Astrocyte (in vitro differentiated cells and primary cell): ENCODE measurements at regions not wholly inside any gene's neighbourhood (a gene's known extent, or its start where the extent isn't known, plus 50 kb on each side); places are given as distances from the start of the nearest gene placed in this dataset.

Experiments used
- DNase-seq: peaks from one replicate; pipeline ENCODE4 v3.0.0-alpha.2; 2010; ENCODE audit warnings: low read depth
- FAIRE-seq: peaks from 2 replicates; lab custom pipeline; 2011; peaks lifted over from hg19 to GRCh38; lab: Jason Lieb, UNC
- H2AFZ ChIP-seq: 2 replicates; pipeline ENCODE4 v1.6.0; 2012; ENCODE audit warnings: low read depth, low read length, inconsistent platforms
- H3K27ac ChIP-seq: 2 replicates; pipeline ENCODE4 v1.5.1; 2011; ENCODE audit warnings: low read depth, low read length, inconsistent platforms
- H3K27me3 ChIP-seq: 2 replicates; pipeline ENCODE4 v1.6.0; 2011; ENCODE audit warnings: low read length, inconsistent platforms; ENCODE audit not compliant: insufficient read depth
- H3K36me3 ChIP-seq: 2 replicates; pipeline ENCODE4 v1.5.1; 2011; ENCODE audit warnings: low read length, inconsistent platforms; ENCODE audit not compliant: insufficient read depth
- H3K4me1 ChIP-seq: 2 replicates; pipeline ENCODE4 v1.5.1; 2011; ENCODE audit warnings: low read length, inconsistent platforms; ENCODE audit not compliant: insufficient read depth
- H3K4me2 ChIP-seq: 2 replicates; pipeline ENCODE4 v1.6.0; 2012; ENCODE audit warnings: low read length, inconsistent platforms
- H3K4me3 ChIP-seq: 2 replicates; pipeline ENCODE4 v1.5.1; 2011; ENCODE audit warnings: low read depth, mild to moderate bottlenecking, low read length, inconsistent platforms; ENCODE audit not compliant: insufficient read depth
- H3K79me2 ChIP-seq: 2 replicates; pipeline ENCODE4 v1.6.0; 2012; ENCODE audit warnings: mild to moderate bottlenecking, low read length, inconsistent platforms; ENCODE audit not compliant: insufficient read depth
- H3K9ac ChIP-seq: 2 replicates; pipeline ENCODE4 v1.6.0; 2012; ENCODE audit warnings: mild to moderate bottlenecking, low read length, inconsistent platforms
- H3K9me3 ChIP-seq: 2 replicates; pipeline ENCODE4 v1.5.1; 2012; ENCODE audit warnings: low read depth, mild to moderate bottlenecking, low read length, inconsistent platforms; ENCODE audit not compliant: insufficient read depth
- H4K20me1 ChIP-seq: 2 replicates; pipeline ENCODE4 v1.6.0; 2012; ENCODE audit warnings: low read length, inconsistent platforms; ENCODE audit not compliant: insufficient read depth
- H3K27ac Mint-ChIP-seq: one replicate; pipeline ENCODE4 v1.8.0; 2021; ENCODE audit warnings: mild to moderate bottlenecking, mixed read lengths; ENCODE audit not compliant: unreplicated experiment
- H3K27me3 Mint-ChIP-seq: one replicate; pipeline ENCODE4 v1.8.0; 2021; ENCODE audit warnings: low read depth, mixed read lengths; ENCODE audit not compliant: unreplicated experiment
- H3K36me3 Mint-ChIP-seq: one replicate; pipeline ENCODE4 v1.8.0; 2021; ENCODE audit warnings: low read depth, mixed read lengths; ENCODE audit not compliant: unreplicated experiment
- H3K4me1 Mint-ChIP-seq: one replicate; pipeline ENCODE4 v1.8.0; 2021; ENCODE audit warnings: low read depth, mixed read lengths; ENCODE audit not compliant: unreplicated experiment
- H3K4me3 Mint-ChIP-seq: one replicate; pipeline ENCODE4 v1.8.0; 2021; ENCODE audit warnings: mild to moderate bottlenecking, moderate library complexity, mixed read lengths; ENCODE audit not compliant: unreplicated experiment
- H3K9me3 Mint-ChIP-seq: one replicate; pipeline ENCODE4 v1.8.0; 2021; ENCODE audit warnings: mild to moderate bottlenecking, mixed read lengths; ENCODE audit not compliant: unreplicated experiment
- EZH2 ChIP-seq: IDR thresholded peaks from 2 replicates; pipeline ENCODE4 v1.6.1; 2012; ENCODE audit warnings: mild to moderate bottlenecking, low read length, inconsistent platforms; ENCODE audit not compliant: insufficient read depth
- TF ChIP-seq, protein P1 (sequence below): IDR thresholded peaks from 2 replicates; pipeline ENCODE4 v1.5.1; 2011; ENCODE audit warnings: low read depth, mild to moderate bottlenecking, inconsistent platforms, low read length, moderate library complexity; ENCODE audit not compliant: insufficient read depth

DNA sequence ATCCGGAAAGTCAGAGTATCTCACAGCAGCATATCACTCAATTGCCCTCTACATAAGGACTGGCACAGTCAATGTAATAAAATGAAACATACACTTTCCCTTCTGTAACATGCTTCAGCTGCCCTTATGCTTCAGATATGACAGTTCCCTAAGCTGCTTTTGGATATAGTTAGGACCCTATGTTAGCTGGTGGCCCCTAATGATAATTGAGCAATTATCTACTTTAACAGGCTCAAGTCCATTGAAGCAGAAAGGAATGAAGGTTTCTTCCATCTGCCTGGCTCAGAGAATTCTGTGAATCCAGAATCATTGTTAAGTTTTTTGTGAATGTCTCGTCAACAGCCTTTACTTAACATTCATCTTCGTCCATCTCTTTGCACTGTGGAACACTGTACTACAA, 951.2 kb upstream of the DIAPH2 start:
- Histone ChIP-seq H3K36me3 (no peaks in the 10 kb centered on the region), H2AFZ (no peak overlapping the region), H4K20me1 (no peaks in the 10 kb centered on the region), H3K4me2 (no peak overlapping the region), H3K4me1 (no peaks in the 10 kb centered on the region), H3K9me3 (no peaks in the 10 kb centered on the region), H3K9ac (no peak overlapping the region), H3K27me3 (no peaks in the 10 kb centered on the region), H3K4me3 (no peak overlapping the region), H3K27ac (no peak overlapping the region), H3K79me2 (no peaks in the 10 kb centered on the region)
- H3K4me3 Mint-ChIP-seq = no peak overlapping the region
- FAIRE-seq = peak; percentile 89
- no peaks in the 10 kb centered on the region for H3K4me1 Mint-ChIP-seq
- H3K27me3 Mint-ChIP-seq = no peaks in the 10 kb centered on the region
- no peaks in the 10 kb centered on the region for H3K9me3 Mint-ChIP-seq
- no peaks in the 10 kb centered on the region for H3K36me3 Mint-ChIP-seq
- H3K27ac Mint-ChIP-seq = no peak overlapping the region
- DNase-seq = no peak
- no peak for TF ChIP-seq EZH2
- TF ChIP-seq, protein P1, sequence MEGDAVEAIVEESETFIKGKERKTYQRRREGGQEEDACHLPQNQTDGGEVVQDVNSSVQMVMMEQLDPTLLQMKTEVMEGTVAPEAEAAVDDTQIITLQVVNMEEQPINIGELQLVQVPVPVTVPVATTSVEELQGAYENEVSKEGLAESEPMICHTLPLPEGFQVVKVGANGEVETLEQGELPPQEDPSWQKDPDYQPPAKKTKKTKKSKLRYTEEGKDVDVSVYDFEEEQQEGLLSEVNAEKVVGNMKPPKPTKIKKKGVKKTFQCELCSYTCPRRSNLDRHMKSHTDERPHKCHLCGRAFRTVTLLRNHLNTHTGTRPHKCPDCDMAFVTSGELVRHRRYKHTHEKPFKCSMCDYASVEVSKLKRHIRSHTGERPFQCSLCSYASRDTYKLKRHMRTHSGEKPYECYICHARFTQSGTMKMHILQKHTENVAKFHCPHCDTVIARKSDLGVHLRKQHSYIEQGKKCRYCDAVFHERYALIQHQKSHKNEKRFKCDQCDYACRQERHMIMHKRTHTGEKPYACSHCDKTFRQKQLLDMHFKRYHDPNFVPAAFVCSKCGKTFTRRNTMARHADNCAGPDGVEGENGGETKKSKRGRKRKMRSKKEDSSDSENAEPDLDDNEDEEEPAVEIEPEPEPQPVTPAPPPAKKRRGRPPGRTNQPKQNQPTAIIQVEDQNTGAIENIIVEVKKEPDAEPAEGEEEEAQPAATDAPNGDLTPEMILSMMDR = no peak

DNA sequence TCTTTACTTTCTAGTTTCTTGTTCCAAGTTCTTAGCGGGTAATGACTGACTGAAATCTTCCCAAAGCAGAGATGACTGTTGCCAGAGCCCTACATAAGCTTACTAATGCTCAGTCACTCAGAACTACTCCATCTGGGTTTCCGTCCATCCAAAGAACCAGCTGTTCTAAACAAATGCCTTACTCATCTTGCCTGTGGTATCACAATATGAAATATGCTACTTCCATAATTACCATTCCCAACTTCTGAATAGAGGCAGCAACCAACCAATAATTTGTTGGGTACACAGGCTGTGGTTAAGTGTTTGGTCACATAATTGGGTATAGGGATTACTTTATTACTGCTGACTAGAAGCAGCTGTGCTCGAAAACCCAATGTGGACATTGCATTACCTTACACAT, 930.2 kb upstream of the DIAPH2 start:
- TF ChIP-seq EZH2 = no peak
- TF ChIP-seq, protein P1 = no peak
- no peak overlapping the region for H2AFZ ChIP-seq
- H3K9ac ChIP-seq = no peak overlapping the region
- no peaks in the 10 kb centered on the region for H4K20me1 ChIP-seq
- H3K27ac ChIP-seq = no peak overlapping the region
- H3K79me2 ChIP-seq = no peaks in the 10 kb centered on the region
- no peaks in the 10 kb centered on the region for H3K27me3 ChIP-seq
- no peak overlapping the region for H3K4me2 ChIP-seq
- Mint-ChIP-seq H3K27me3 (no peaks in the 10 kb centered on the region), H3K4me3 (no peak overlapping the region), H3K9me3 (no peaks in the 10 kb centered on the region), H3K27ac (no peak overlapping the region), H3K4me1 (no peaks in the 10 kb centered on the region), H3K36me3 (no peaks in the 10 kb centered on the region)
- peak; percentile 91 for FAIRE-seq
- no peak overlapping the region for H3K4me3 ChIP-seq
- H3K9me3 ChIP-seq = no peaks in the 10 kb centered on the region
- no peaks in the 10 kb centered on the region for H3K4me1 ChIP-seq
- DNase-seq = no peak
- H3K36me3 ChIP-seq = no peaks in the 10 kb centered on the region

DNA sequence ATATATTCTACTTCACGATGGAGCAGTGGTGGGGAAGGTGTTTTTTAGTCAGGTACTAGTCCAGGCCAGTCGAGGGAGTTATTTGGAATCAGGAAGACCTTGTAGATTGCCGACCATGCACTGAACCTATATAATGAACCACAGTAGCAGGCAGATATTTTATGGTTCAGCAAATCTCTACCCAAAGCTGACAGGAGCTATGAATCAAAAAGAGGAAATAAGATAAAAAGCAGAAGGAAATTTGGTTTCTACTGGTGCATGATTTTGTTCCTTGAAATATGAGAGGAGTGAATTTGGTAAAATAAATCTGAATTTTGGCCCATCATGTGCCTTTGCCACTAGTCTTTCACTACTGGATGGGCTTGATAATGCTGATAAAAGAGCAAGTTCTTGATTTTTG, 924.3 kb upstream of the DIAPH2 start:
- H3K4me3 Mint-ChIP-seq = no peak overlapping the region
- H3K27ac ChIP-seq = no peak overlapping the region
- H3K9me3 ChIP-seq = no peaks in the 10 kb centered on the region
- TF ChIP-seq, protein P1 = no peak
- TF ChIP-seq EZH2 = no peak
- H3K9me3 Mint-ChIP-seq = no peaks in the 10 kb centered on the region
- no peak overlapping the region for H3K27ac Mint-ChIP-seq
- H3K4me3 ChIP-seq = no peak overlapping the region
- no peaks in the 10 kb centered on the region for H4K20me1 ChIP-seq
- H3K9ac ChIP-seq = no peak overlapping the region
- H3K36me3 Mint-ChIP-seq = no peaks in the 10 kb centered on the region
- H3K79me2 ChIP-seq = no peaks in the 10 kb centered on the region
- FAIRE-seq = peak; percentile 73
- DNase-seq = no peak
- no peaks in the 10 kb centered on the region for H3K27me3 ChIP-seq
- H2AFZ ChIP-seq = no peak overlapping the region
- no peaks in the 10 kb centered on the region for H3K36me3 ChIP-seq
- H3K4me2 ChIP-seq = no peak overlapping the region
- no peaks in the 10 kb centered on the region for H3K4me1 ChIP-seq
- no peaks in the 10 kb centered on the region for H3K4me1 Mint-ChIP-seq
- H3K27me3 Mint-ChIP-seq = no peaks in the 10 kb centered on the region
